MM.1S (cell line): ENCODE measurements at regions not wholly inside any gene's neighbourhood (a gene's known extent, or its start where the extent isn't known, plus 50 kb on each side); places are given as distances from the start of the nearest gene placed in this dataset.

Experiments
- CTCF ChIP-seq: fragments of 300-600 bp; sonication (generic); IDR thresholded peaks from 2 replicates; pipeline ENCODE4 v1.5.1; 2016; ENCODE audit warnings: antibody characterized with exemption, low read length, mixed read lengths
- EZH2 ChIP-seq: fragments of 300-600 bp; sonication (generic); optimal IDR thresholded peaks from 2 replicates; pipeline ENCODE3; 2017; ENCODE audit warnings: low read depth, mild to moderate bottlenecking, antibody characterized with exemption, low read length, mixed read lengths
- EZH2phosphoT487 ChIP-seq: fragments of 300-600 bp; sonication (generic); IDR thresholded peaks from 2 replicates; pipeline ENCODE4 v1.6.1; 2018; ENCODE audit warnings: antibody characterized with exemption, low read length

- TF ChIP-seq CTCF: no peak
- TF ChIP-seq EZH2: no peak
- no peak for TF ChIP-seq EZH2phosphoT487
Observed at GRCh38 chr17:53646835-53647234, 175.9 kb upstream of the KIF2B start.
